ENCODE measurements at regions not wholly inside any gene's neighbourhood (a gene's known extent, or its start where the extent isn't known, plus 50 kb on each side); places are given as distances from the start of the nearest gene placed in this dataset.

DNA sequence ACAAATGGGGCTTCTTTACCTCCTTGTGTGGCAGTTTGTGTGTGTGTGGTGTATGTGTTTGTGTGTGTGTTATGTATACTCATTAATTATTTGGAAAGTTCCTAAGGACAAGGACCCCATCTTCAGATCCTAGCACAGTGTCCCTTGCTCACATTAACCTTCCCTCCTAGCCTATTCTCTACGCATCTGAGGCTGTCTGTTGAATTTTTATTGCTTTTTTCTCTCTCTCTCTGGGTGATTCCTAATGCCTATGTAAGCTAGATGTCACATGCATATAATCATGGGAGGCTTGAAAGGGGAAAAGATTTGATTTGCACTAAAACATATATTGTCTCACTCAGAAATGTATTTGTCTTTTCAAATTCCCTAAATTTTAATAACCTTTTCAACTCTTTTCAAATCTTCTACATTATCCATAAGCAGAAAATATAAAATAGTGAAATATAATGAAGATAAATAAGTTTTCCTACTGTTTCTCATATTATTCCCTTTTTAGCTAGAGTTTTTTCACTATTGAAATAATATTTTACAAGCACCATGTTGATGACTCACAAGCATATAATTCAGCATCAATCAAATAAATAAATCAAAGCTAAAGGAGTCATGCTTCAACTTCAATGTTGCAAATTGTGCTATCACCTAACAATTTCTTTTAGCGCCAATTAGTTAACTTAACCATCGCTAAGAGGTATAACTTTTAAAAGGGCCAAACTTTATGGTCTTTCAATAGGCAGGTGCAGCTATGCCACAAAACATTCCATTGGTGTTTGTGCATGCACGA is 199.0 kb upstream of the ERBB4 start:
- TF ChIP-seq, protein P1, sequence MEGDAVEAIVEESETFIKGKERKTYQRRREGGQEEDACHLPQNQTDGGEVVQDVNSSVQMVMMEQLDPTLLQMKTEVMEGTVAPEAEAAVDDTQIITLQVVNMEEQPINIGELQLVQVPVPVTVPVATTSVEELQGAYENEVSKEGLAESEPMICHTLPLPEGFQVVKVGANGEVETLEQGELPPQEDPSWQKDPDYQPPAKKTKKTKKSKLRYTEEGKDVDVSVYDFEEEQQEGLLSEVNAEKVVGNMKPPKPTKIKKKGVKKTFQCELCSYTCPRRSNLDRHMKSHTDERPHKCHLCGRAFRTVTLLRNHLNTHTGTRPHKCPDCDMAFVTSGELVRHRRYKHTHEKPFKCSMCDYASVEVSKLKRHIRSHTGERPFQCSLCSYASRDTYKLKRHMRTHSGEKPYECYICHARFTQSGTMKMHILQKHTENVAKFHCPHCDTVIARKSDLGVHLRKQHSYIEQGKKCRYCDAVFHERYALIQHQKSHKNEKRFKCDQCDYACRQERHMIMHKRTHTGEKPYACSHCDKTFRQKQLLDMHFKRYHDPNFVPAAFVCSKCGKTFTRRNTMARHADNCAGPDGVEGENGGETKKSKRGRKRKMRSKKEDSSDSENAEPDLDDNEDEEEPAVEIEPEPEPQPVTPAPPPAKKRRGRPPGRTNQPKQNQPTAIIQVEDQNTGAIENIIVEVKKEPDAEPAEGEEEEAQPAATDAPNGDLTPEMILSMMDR (IDR thresholded peaks at IDR 0.05), result no peak
- TF ChIP-seq POLR2AphosphoS5 (IDR thresholded peaks at IDR 0.05) (no peak), POLR2A (IDR thresholded peaks at IDR 0.05) (no peak)

Data from prostate gland (tissue), 2 donors.